ENCODE measurements at regions not wholly inside any gene's neighbourhood (a gene's known extent, or its start where the extent isn't known, plus 50 kb on each side); places are given as distances from the start of the nearest gene placed in this dataset.

GRCh38 chr13:40273253-40274025, 393.0 kb downstream of the FOXO1 start:
- no peak for DNase-seq

GRCh38 chr13:40274103-40274502, 392.3 kb downstream of the FOXO1 start:
- DNase-seq: no peak

GRCh38 chr13:40275155-40275554, 391.3 kb downstream of the FOXO1 start:
- no peak for DNase-seq

DNA sequence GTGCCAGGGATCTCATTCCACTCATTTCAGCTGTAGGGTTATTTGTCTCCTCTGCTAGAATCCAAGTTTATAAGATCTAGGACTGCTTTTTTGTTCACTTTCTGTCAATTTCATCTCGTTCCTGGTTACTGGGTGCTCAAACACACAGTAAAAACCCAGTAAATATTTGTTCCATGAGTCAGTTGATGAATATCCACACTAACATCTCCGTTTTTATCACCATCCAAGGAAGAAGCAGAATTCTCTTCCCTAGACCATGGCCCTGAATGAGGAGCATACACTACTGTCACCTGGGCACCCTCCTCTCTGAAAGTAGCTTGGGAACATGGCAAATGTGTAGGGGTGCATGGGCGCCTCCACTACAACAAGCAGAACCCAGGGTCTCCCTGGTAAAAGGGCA, 390.8 kb downstream of the FOXO1 start:
- DNase-seq: no peak

- DNase-seq: no peak
Observed at GRCh38 chr13:40283666-40284065, 382.8 kb downstream of the FOXO1 start.

- DNase-seq: no peak
Observed at GRCh38 chr13:40285634-40286033, 380.8 kb downstream of the FOXO1 start.

DNA sequence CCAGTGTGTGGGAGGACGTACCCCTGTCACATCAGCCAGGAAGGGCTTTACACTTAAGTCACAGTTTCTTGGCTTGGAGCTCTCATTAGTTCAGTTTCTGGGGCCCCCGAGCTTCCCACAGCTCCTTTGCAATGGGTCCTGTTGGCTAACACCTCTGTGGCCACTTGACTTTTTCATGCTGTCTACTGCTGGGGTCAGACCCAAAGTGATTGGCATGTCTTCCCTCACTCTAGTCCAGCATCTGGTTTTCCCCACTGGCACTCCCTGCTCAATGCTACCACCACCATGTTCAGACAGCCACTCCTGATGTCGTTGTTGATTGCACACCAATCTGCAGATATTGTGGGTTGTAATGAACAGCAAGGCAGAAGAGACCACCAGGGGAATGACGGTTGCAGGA, 379.0 kb downstream of the FOXO1 start:
- DNase-seq: no peak

GRCh38 chr13:40288259-40288658, 378.2 kb downstream of the FOXO1 start:
- no peak for DNase-seq

- DNase-seq: no peak
Observed at GRCh38 chr13:40290758-40291157, 375.7 kb downstream of the FOXO1 start.

GRCh38 chr13:40292108-40292507, 374.3 kb downstream of the FOXO1 start:
- DNase-seq: no peak

- DNase-seq: no peak
Observed at GRCh38 chr13:40292536-40292935, 373.9 kb downstream of the FOXO1 start.

- no peak for DNase-seq
Observed at GRCh38 chr13:40302351-40302750, 364.1 kb downstream of the FOXO1 start.

- no peak for DNase-seq
Observed at GRCh38 chr13:40304391-40304790, 362.1 kb downstream of the FOXO1 start.

DNA sequence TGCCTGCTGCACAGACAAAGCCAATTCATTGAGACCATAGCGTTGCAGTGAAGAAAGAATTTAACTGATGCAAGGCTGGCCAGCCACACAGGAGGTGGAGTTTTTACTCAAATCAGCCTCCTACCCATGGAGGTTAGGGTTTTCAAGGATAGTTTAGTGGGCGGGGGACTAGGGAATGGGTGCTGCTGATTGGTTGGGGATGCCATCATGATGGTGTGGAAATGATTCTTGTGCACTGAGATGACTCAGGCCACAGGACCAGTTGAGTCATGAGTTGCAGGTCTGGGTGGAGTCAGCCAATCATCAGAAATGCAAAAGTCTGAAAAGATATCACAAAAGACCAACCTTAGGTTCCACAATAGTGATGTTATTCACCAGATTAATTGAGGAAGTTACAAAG, 359.6 kb downstream of the FOXO1 start:
- no peak for DNase-seq

- no peak for DNase-seq
Observed at GRCh38 chr13:40309881-40310280, 356.6 kb downstream of the FOXO1 start.

DNA sequence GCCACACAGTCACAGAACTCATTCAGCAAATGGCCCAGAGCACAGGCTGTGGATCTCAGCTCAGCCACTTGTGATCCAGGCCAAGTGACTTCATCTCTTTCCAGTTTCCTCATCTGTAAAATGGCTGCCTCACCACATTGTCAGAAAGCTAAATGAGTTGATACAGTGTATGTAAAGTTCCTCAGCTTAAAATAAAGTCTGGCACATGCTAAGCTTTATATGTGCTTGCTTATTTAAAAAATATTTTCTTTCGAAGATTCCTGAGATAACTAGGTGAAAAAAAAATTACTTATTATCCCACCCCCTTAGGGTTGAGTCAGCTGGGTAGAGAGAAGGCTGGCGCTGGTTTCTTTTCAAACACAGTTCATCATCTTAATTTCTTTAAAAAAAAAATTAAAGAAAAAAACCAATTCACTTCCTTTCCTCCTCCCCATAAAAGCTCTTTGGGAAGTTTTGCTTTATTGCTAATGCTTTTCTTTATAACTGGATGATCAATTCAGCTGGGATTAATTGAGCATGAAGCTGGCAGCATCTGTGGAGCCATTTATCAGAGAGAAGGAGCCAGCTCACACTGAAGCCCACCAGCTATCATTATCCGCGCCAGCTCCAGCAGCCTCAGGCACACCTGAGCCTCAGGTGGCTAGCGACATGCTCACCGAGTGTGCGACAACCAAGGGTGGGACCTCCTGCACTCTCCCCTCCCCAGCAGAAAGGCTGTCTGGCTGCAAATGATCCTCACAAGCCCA, 354.9 kb downstream of the FOXO1 start:
- DNase-seq: no peak

- DNase-seq: no peak
Observed at GRCh38 chr13:40313269-40314200, 352.9 kb downstream of the FOXO1 start.

DNA sequence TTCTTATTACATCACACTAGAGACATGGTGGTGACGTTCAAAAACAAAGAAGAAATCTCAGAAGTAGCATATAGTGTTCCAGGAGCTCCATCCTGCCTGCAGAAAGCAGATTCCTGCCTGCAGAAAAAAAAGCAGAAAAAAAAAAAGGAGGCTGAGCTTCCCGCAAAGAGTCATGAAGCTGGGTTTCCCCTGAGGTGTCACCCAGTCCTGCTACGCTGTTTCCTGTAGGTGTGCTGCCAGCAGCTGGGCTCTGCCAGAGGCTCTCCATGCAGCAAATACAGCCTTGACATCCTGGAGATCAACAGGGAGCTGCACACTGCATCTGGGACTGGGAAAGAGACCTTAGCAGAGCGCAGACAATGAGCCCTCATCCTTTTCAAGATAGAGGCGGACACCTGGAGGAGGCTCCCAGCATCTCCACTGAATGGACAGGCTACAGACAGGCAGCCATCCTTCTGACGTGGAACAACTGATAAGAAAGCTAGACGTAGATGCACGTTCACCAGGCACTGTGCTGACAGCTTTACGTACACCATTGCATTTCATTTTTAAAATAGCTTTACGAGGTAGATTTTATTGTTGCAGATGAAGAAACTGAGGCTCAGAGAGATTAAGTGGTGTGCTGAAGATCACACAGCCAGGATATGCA, 350.9 kb downstream of the FOXO1 start:
- DNase-seq: no peak

GRCh38 chr13:40316301-40316700, 350.1 kb downstream of the FOXO1 start:
- no peak for DNase-seq

- no peak for DNase-seq
Observed at GRCh38 chr13:40317980-40318327, 348.5 kb downstream of the FOXO1 start.

DNA sequence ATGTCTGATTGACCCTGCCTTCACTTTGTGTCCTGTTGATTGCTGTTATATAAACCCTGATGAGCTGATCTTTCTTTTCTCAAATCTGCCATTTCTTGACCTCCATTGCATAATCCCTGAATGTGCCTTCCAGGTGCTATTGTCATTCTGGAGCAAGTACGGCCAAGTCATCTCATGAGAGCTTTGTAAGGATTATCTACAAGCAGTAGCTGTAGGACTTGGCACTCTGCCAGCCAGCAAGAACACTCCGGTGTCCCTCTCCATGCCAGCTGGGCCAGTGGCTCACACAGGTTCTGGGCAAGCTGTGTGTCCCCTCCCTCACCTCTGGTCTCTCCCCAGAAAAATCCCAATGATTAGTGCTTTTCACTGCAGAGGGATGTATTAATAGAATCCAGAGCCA, 348.1 kb downstream of the FOXO1 start:
- DNase-seq: peak; percentile 36

- DNase-seq: no peak
Observed at GRCh38 chr13:40319699-40320579, 346.5 kb downstream of the FOXO1 start.
